OCI-LY7 (cell line): ENCODE measurements at regions not wholly inside any gene's neighbourhood (a gene's known extent, or its start where the extent isn't known, plus 50 kb on each side); places are given as distances from the start of the nearest gene placed in this dataset.

ENCODE experiments used
- BruUV-seq: library from RNA; stranded (reverse); fragments of 400-500 nt; replicated peaks from 2 replicates; lab custom pipeline; 2021; lab: Mats Ljungman, UMichigan
- CTCF ChIA-PET: fragments of 300-600 bp; sonication (Branson Sonifier 250); formaldehyde crosslinking; loops from one replicate; lab custom pipeline; 2022; ENCODE audit warnings: antibody characterized with exemption; ENCODE audit not compliant: unreplicated experiment; lab: Charles Lee
- POLR2A ChIA-PET: fragments of 300-600 bp; sonication (Branson Sonifier 250); formaldehyde crosslinking; loops from one replicate; lab custom pipeline; 2022; ENCODE audit warnings: antibody characterized with exemption; lab: Charles Lee
- DNase-seq: peaks from one replicate; pipeline ENCODE4 v3.0.0-alpha.2; 2015; ENCODE audit warnings: low spot score
- H2AFZ ChIP-seq: fragments of 200-600 bp; sonication (generic), shearing (Covaris generic); 2 replicates; pipeline ENCODE4 v1.6.1; 2014; ENCODE audit warnings: mild to moderate bottlenecking, antibody characterized with exemption, low read length, moderate library complexity
- H3K27ac ChIP-seq: fragments of 200-600 bp; sonication (generic); 2 replicates; pipeline ENCODE4 v1.5.1; 2014; ENCODE audit warnings: mixed run types, low read depth, mild to moderate bottlenecking, moderate library complexity, low read length, inconsistent platforms; ENCODE audit not compliant: poor library complexity, severe bottlenecking
- H3K36me3 ChIP-seq: fragments of 200-600 bp; sonication (generic); 2 replicates; pipeline ENCODE4 v1.6.1; 2014; ENCODE audit warnings: mild to moderate bottlenecking, antibody characterized with exemption, low read length, moderate library complexity, mixed read lengths; ENCODE audit not compliant: insufficient read depth
- H3K4me1 ChIP-seq: fragments of 200-600 bp; sonication (generic); 2 replicates; pipeline ENCODE4 v1.5.1; 2014; ENCODE audit warnings: mild to moderate bottlenecking, low read length; ENCODE audit not compliant: insufficient read depth, poor library complexity, severe bottlenecking
- H3K4me2 ChIP-seq: fragments of 200-600 bp; sonication (generic); 2 replicates; pipeline ENCODE4 v1.6.1; 2014; ENCODE audit warnings: mild to moderate bottlenecking, low read length
- H3K4me3 ChIP-seq: fragments of 200-600 bp; sonication (generic); 2 replicates; pipeline ENCODE4 v1.5.1; 2014; ENCODE audit warnings: mild to moderate bottlenecking, low read depth, low read length; ENCODE audit not compliant: poor library complexity, severe bottlenecking
- H3K79me2 ChIP-seq: fragments of 200-600 bp; sonication (generic); 2 replicates; pipeline ENCODE4 v1.6.1; 2016; ENCODE audit warnings: low read depth, mild to moderate bottlenecking, low read length, moderate library complexity, mixed read lengths; ENCODE audit not compliant: insufficient read depth
- H3K9me2 ChIP-seq: fragments of 200-600 bp; sonication (generic); 2 replicates; pipeline ENCODE4 v1.6.1; 2016; ENCODE audit warnings: mild to moderate bottlenecking, low read length, mixed read lengths; ENCODE audit not compliant: insufficient read depth
- H3K9me3 ChIP-seq: fragments of 200-600 bp; sonication (generic); 2 replicates; pipeline ENCODE4 v1.6.1; 2014; ENCODE audit warnings: mild to moderate bottlenecking, mixed run types, low read length, mixed read lengths
- H4K20me1 ChIP-seq: fragments of 200-600 bp; sonication (generic); 2 replicates; pipeline ENCODE4 v1.6.1; 2014; ENCODE audit warnings: mild to moderate bottlenecking, antibody characterized with exemption, low read length, moderate library complexity, mixed read lengths; ENCODE audit not compliant: insufficient read depth
- EZH2phosphoT487 ChIP-seq: fragments of 200-600 bp; sonication (generic); IDR thresholded peaks from 2 replicates; pipeline ENCODE4 v1.6.1; 2018; ENCODE audit warnings: low read depth, borderline replicate concordance, mild to moderate bottlenecking, mixed run types, antibody characterized with exemption, low read length, moderate library complexity, mixed read lengths
- intact Hi-C: fragments of 100-400 bp; cut with micrococcal nuclease; formaldehyde crosslinking; loops from one replicate; pipeline ENCODE4 v1.10.0; 2022; ENCODE audit not compliant: unreplicated experiment
- TF ChIP-seq, protein P1 (sequence below): fragments of 200-600 bp; sonication (generic); conservative IDR thresholded peaks from 2 replicates; pipeline ENCODE4 v1.5.1; 2014; ENCODE audit warnings: mild to moderate bottlenecking, antibody characterized with exemption, low read length, moderate library complexity, mixed read lengths

DNA sequence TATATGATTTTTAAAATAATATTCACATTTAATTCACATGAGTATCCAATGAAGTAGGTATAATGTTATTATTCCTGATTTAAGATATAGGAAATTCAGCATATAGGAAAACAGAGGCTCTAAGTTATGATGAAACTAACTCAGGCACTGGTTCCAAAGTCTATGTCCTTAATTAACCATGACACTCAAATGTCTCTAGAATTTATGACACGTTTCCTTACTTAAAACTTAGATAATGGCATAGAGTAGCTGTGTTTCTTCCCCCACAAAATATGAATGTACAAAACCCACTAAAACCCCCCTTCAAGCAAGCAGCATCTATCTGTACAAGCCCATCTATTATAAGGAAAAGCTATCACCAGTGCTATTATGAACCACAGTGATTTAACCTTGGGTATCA lies 72.9 kb upstream of the CDK1 start:
- intact Hi-C loops, result no loop called here

DNA sequence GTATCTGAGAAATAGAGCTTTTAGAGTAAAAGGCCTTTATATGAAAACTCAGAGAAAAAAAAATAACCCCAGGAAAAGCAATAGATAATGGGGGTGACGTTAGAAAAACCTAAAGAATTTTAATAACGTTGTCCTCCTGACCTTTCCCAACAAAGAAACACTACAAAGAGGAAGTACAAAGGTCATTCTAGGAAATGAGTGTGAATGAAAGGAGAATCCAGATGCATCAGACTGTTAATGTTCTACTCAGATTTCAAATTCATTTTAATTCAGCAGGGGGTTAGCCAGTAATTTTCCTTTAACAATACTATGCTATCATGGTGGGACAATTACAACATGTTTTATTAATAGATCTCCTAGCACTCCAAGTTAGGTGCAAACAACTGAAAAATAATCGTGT lies 73.8 kb upstream of the CDK1 start:
- H3K4me3 ChIP-seq, result no peak overlapping the region
- H3K36me3 ChIP-seq, result no peaks in the 10 kb centered on the region
- BruUV-seq, result no TSS peak
- no peak for DNase-seq
- ChIA-PET CTCF (no interaction called here), POLR2A (no interaction called here)
- no peaks in the 10 kb centered on the region for H3K9me3 ChIP-seq
- TF ChIP-seq, protein P1, sequence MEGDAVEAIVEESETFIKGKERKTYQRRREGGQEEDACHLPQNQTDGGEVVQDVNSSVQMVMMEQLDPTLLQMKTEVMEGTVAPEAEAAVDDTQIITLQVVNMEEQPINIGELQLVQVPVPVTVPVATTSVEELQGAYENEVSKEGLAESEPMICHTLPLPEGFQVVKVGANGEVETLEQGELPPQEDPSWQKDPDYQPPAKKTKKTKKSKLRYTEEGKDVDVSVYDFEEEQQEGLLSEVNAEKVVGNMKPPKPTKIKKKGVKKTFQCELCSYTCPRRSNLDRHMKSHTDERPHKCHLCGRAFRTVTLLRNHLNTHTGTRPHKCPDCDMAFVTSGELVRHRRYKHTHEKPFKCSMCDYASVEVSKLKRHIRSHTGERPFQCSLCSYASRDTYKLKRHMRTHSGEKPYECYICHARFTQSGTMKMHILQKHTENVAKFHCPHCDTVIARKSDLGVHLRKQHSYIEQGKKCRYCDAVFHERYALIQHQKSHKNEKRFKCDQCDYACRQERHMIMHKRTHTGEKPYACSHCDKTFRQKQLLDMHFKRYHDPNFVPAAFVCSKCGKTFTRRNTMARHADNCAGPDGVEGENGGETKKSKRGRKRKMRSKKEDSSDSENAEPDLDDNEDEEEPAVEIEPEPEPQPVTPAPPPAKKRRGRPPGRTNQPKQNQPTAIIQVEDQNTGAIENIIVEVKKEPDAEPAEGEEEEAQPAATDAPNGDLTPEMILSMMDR, result no peak
- no peak for TF ChIP-seq EZH2phosphoT487
- H3K27ac ChIP-seq, result no peak overlapping the region
- no peak overlapping the region for H2AFZ ChIP-seq
- H3K4me2 ChIP-seq, result no peak overlapping the region
- no peaks in the 10 kb centered on the region for H3K9me2 ChIP-seq
- no peaks in the 10 kb centered on the region for H4K20me1 ChIP-seq
- intact Hi-C loops, result no loop called here
- no peaks in the 10 kb centered on the region for H3K79me2 ChIP-seq
- H3K4me1 ChIP-seq, result no peaks in the 10 kb centered on the region

More for the DNA sequence above, 72.9 kb upstream of the CDK1 start:
- H3K4me2 ChIP-seq, result no peak overlapping the region
- H4K20me1 ChIP-seq, result no peaks in the 10 kb centered on the region
- H3K9me3 ChIP-seq, result no peaks in the 10 kb centered on the region
- H3K27ac ChIP-seq, result no peak overlapping the region
- H3K9me2 ChIP-seq, result no peaks in the 10 kb centered on the region
- no peak for TF ChIP-seq EZH2phosphoT487
- TF ChIP-seq, protein P1, result no peak
- BruUV-seq, result no TSS peak
- no peak for DNase-seq
- CTCF ChIA-PET, result no interaction called here
- no peaks in the 10 kb centered on the region for H3K36me3 ChIP-seq
- no peak overlapping the region for H2AFZ ChIP-seq
- H3K4me1 ChIP-seq, result no peaks in the 10 kb centered on the region
- POLR2A ChIA-PET, result interaction anchor here (0.6 kb wide), 1 partner anchor 715 kb away, joined by 3 read pairs; no protein-coding TSS in a partner anchor
- H3K79me2 ChIP-seq, result no peaks in the 10 kb centered on the region
- H3K4me3 ChIP-seq, result no peak overlapping the region

DNA sequence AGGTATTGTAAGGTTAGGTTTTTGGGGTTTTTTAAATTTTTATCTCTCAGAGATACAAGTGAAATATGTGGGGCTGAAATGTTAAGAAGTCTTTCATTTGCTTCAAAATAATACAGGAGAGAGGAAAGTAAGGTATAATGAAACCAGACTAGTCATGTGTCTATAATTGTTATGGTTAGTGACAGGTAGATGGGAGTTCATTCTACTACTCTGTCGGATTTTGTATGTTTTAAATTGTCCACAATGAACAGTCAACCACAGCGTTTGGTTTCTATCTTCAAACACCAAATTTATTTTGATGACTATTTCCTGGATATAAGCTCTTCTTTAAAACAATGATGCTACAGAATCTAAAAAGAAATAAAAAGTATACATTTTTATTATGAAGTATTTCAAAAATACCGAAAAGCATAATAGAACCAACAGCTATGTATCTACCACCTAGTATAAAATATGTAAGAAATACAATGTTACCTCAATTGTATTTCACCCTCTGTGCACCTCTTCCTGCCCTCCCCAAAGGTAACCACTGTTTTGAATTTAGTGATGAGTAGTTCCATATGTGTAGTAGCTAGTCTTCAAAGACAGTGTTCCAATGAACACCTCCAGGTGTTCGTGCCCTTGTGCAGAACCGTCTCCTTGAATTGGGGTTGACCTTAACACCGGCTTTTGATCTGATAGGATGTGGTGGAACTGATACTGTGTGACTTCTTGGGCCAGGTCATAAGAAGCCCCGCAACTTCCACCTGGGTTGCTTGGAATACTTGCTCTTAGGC lies 74.8 kb upstream of the CDK1 start:
- no peaks in the 10 kb centered on the region for H4K20me1 ChIP-seq
- POLR2A ChIA-PET, result interaction anchor here (0.6 to 0.8 kb wide), 3 partner anchors 10 to 47 kb away, joined by 3 to 6 read pairs (median 3); no protein-coding TSS in a partner anchor
- no peak overlapping the region for H3K4me2 ChIP-seq
- no peak overlapping the region for H2AFZ ChIP-seq
- BruUV-seq, result no TSS peak
- TF ChIP-seq, protein P1, result no peak
- H3K9me3 ChIP-seq, result no peaks in the 10 kb centered on the region
- no peaks in the 10 kb centered on the region for H3K9me2 ChIP-seq
- H3K4me3 ChIP-seq, result no peak overlapping the region
- CTCF ChIA-PET, result no interaction called here
- no peaks in the 10 kb centered on the region for H3K79me2 ChIP-seq
- intact Hi-C loops, result no loop called here
- no peak for DNase-seq
- H3K27ac ChIP-seq, result no peak overlapping the region
- no peaks in the 10 kb centered on the region for H3K4me1 ChIP-seq
- H3K36me3 ChIP-seq, result no peaks in the 10 kb centered on the region
